OCI-LY1 (cell line): ENCODE measurements at regions not wholly inside any gene's neighbourhood (a gene's known extent, or its start where the extent isn't known, plus 50 kb on each side); places are given as distances from the start of the nearest gene placed in this dataset.

Experiments
- CTCF ChIP-seq: fragments of 200-600 bp; sonication (generic), shearing (Covaris generic); IDR thresholded peaks from 2 replicates; pipeline ENCODE4 v1.5.1; 2017; ENCODE audit warnings: mild to moderate bottlenecking, antibody characterized with exemption, low read length, moderate library complexity, mixed read lengths
- EZH2 ChIP-seq: fragments of 200-600 bp; sonication (generic), shearing (Covaris generic); IDR thresholded peaks from 2 replicates; pipeline ENCODE4 v1.8.0; 2017; ENCODE audit warnings: borderline replicate concordance, mixed run types, mild to moderate bottlenecking, antibody characterized with exemption, low read length, moderate library complexity, mixed read lengths

GRCh38 chr5:18954239-18954638 is 1033.8 kb downstream of the CDH18 start:
- TF ChIP-seq EZH2 (no peak), CTCF (no peak)
